ENCODE measurements at regions not wholly inside any gene's neighbourhood (a gene's known extent, or its start where the extent isn't known, plus 50 kb on each side); places are given as distances from the start of the nearest gene placed in this dataset.

- TF ChIP-seq, protein P1, sequence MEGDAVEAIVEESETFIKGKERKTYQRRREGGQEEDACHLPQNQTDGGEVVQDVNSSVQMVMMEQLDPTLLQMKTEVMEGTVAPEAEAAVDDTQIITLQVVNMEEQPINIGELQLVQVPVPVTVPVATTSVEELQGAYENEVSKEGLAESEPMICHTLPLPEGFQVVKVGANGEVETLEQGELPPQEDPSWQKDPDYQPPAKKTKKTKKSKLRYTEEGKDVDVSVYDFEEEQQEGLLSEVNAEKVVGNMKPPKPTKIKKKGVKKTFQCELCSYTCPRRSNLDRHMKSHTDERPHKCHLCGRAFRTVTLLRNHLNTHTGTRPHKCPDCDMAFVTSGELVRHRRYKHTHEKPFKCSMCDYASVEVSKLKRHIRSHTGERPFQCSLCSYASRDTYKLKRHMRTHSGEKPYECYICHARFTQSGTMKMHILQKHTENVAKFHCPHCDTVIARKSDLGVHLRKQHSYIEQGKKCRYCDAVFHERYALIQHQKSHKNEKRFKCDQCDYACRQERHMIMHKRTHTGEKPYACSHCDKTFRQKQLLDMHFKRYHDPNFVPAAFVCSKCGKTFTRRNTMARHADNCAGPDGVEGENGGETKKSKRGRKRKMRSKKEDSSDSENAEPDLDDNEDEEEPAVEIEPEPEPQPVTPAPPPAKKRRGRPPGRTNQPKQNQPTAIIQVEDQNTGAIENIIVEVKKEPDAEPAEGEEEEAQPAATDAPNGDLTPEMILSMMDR (IDR thresholded peaks at IDR 0.05) = no peak
- no peak for TF ChIP-seq POLR2A (IDR thresholded peaks at IDR 0.05)
Observed at GRCh38 chr16:85455534-85455933, 157.6 kb upstream of the GSE1 start.

Data from body of pancreas (tissue), 4 donors.